ENCODE measurements at regions not wholly inside any gene's neighbourhood (a gene's known extent, or its start where the extent isn't known, plus 50 kb on each side); places are given as distances from the start of the nearest gene placed in this dataset.

- no peak for TF ChIP-seq POLR2A (IDR thresholded peaks at IDR 0.05)
- no peak for TF ChIP-seq CTCF (IDR thresholded peaks at IDR 0.05)
These were observed 487.4 kb upstream of the RIOK2 start for GRCh38 chr5:97670447-97670846.

Measured in uterus (tissue), 2 donors.